ENCODE measurements at regions not wholly inside any gene's neighbourhood (a gene's known extent, or its start where the extent isn't known, plus 50 kb on each side); places are given as distances from the start of the nearest gene placed in this dataset.

DNA sequence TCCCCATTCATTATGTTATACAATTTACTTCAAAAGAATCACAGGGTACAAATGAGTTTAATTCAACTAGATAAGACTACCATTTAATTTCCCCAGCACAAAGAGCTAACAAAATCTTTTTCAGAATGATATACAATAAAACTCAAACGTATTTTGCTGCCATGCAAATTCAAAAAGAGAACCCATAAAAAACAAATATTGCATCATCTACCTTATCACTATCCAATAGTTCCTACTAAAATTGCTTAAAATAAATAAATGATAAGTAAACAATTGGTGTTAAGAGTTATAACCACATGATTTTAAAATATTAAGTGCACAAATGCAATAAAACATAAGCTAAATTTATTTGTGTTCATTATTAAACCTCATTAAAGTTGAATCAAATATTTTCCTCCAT lies 919.4 kb downstream of the SLITRK5 start:
- WGBS (ENCODE audit: insufficient coverage) = no CpG with 5 or more reads among the region's 1 CpG
- no peaks in the 10 kb centered on the region for H3K27me3 ChIP-seq (replicated peaks in 2 of 5; ENCODE audit: control insufficient read depth in 4 of 5, insufficient read depth in 5 of 5, low read length in 4 of 5)
- CTCF ChIA-PET = no interaction called here

DNA sequence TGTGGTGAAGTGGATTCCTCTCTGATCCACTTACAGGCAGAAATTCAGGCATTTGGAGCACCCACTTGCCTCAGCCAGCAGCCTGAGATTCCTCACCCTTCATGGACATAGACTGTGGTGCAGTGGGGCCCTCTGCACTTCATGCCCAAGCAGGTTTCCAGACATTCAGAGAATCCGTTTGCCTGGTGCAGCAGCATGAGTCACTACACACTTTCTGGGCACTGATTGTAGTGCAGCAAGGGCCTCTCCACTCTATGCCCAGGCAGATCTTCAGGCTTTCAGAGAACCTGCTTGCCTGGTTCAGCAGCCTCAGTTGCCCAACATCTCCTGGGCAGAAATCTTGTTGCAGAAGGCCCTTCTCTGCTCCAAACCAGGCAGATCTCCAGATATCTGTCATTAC lies 920.9 kb downstream of the SLITRK5 start:
- 100% methylated on average over 1 of the region's 1 CpG for WGBS (ENCODE audit: insufficient coverage)

More for the DNA sequence above, 919.4 kb downstream of the SLITRK5 start:
- POLR2A ChIA-PET = no interaction called here
- H3K4me1 ChIP-seq (ENCODE audit: control extremely low read depth in 1 of 4, control insufficient read depth in 4 of 4, insufficient read depth in 4 of 4, low read length in 3 of 4) = peaks cover 0 to 7% (median 3%) of the 10 kb centered on the region in 4 experiments
- no peaks in the 10 kb centered on the region for H3K36me3 ChIP-seq (ENCODE audit: control insufficient read depth in 4 of 4, insufficient read depth in 4 of 4, low read length in 3 of 4)
- H3K27ac ChIP-seq (ENCODE audit: insufficient read depth in 1 of 2, low read depth in 1 of 2, low read length in 2 of 2, poor library complexity in 1 of 2, severe bottlenecking in 2 of 2) = no peak overlapping the region
- peaks cover 3 to 31% (median 5%) of the 10 kb centered on the region in 5 experiments for H3K9me3 ChIP-seq (ENCODE audit: control extremely low read depth in 1 of 5, control insufficient read depth in 4 of 5, insufficient read depth in 2 of 5, low read depth in 1 of 5, low read length in 4 of 5)
- no peak overlapping the region for H3K4me3 ChIP-seq (ENCODE audit: control insufficient read depth in 1 of 7, extremely low read depth in 1 of 7, insufficient read depth in 4 of 7, low read depth in 2 of 7, low read length in 6 of 7)
- no peak for DNase-seq

GRCh38 chr13:88601949-88602348 lies 930.8 kb downstream of the SLITRK5 start:
- CTCF ChIA-PET = no interaction called here
- POLR2A ChIA-PET = no interaction called here
- no peaks in the 10 kb centered on the region for H3K36me3 ChIP-seq (ENCODE audit: control insufficient read depth in 4 of 4, insufficient read depth in 4 of 4, low read length in 3 of 4)
- peaks cover 0 to 3% (median 0%) of the 10 kb centered on the region in 4 experiments for H3K4me1 ChIP-seq (ENCODE audit: control extremely low read depth in 1 of 4, control insufficient read depth in 4 of 4, insufficient read depth in 4 of 4, low read length in 3 of 4)
- WGBS (ENCODE audit: insufficient coverage) = 100% methylated on average over 1 of the region's 2 CpGs
- no peak for DNase-seq
- no peak overlapping the region for H3K4me3 ChIP-seq (ENCODE audit: control insufficient read depth in 1 of 7, extremely low read depth in 1 of 7, insufficient read depth in 4 of 7, low read depth in 2 of 7, low read length in 6 of 7)
- peaks cover 0 to 5% (median 0%) of the 10 kb centered on the region in 5 experiments for H3K9me3 ChIP-seq (ENCODE audit: control extremely low read depth in 1 of 5, control insufficient read depth in 4 of 5, insufficient read depth in 2 of 5, low read depth in 1 of 5, low read length in 4 of 5)
- no peak overlapping the region for H3K27ac ChIP-seq (ENCODE audit: insufficient read depth in 1 of 2, low read depth in 1 of 2, low read length in 2 of 2, poor library complexity in 1 of 2, severe bottlenecking in 2 of 2)
- no peaks in the 10 kb centered on the region for H3K27me3 ChIP-seq (replicated peaks in 2 of 5; ENCODE audit: control insufficient read depth in 4 of 5, insufficient read depth in 5 of 5, low read length in 4 of 5)

More for the DNA sequence above, 920.9 kb downstream of the SLITRK5 start:
- ChIA-PET POLR2A (no interaction called here), CTCF (no interaction called here)
- H3K9me3 ChIP-seq (ENCODE audit: control extremely low read depth in 1 of 5, control insufficient read depth in 4 of 5, insufficient read depth in 2 of 5, low read depth in 1 of 5, low read length in 4 of 5) = peaks cover 3 to 31% (median 5%) of the 10 kb centered on the region in 5 experiments
- H3K27ac ChIP-seq (ENCODE audit: insufficient read depth in 1 of 2, low read depth in 1 of 2, low read length in 2 of 2, poor library complexity in 1 of 2, severe bottlenecking in 2 of 2) = no peak overlapping the region
- no peaks in the 10 kb centered on the region for H3K27me3 ChIP-seq (replicated peaks in 2 of 5; ENCODE audit: control insufficient read depth in 4 of 5, insufficient read depth in 5 of 5, low read length in 4 of 5)
- H3K36me3 ChIP-seq (ENCODE audit: control insufficient read depth in 4 of 4, insufficient read depth in 4 of 4, low read length in 3 of 4) = no peaks in the 10 kb centered on the region
- H3K4me3 ChIP-seq (ENCODE audit: control insufficient read depth in 1 of 7, extremely low read depth in 1 of 7, insufficient read depth in 4 of 7, low read depth in 2 of 7, low read length in 6 of 7) = no peak overlapping the region
- H3K4me1 ChIP-seq (ENCODE audit: control extremely low read depth in 1 of 4, control insufficient read depth in 4 of 4, insufficient read depth in 4 of 4, low read length in 3 of 4) = no peaks in the 10 kb centered on the region
- DNase-seq = no peak

DNA sequence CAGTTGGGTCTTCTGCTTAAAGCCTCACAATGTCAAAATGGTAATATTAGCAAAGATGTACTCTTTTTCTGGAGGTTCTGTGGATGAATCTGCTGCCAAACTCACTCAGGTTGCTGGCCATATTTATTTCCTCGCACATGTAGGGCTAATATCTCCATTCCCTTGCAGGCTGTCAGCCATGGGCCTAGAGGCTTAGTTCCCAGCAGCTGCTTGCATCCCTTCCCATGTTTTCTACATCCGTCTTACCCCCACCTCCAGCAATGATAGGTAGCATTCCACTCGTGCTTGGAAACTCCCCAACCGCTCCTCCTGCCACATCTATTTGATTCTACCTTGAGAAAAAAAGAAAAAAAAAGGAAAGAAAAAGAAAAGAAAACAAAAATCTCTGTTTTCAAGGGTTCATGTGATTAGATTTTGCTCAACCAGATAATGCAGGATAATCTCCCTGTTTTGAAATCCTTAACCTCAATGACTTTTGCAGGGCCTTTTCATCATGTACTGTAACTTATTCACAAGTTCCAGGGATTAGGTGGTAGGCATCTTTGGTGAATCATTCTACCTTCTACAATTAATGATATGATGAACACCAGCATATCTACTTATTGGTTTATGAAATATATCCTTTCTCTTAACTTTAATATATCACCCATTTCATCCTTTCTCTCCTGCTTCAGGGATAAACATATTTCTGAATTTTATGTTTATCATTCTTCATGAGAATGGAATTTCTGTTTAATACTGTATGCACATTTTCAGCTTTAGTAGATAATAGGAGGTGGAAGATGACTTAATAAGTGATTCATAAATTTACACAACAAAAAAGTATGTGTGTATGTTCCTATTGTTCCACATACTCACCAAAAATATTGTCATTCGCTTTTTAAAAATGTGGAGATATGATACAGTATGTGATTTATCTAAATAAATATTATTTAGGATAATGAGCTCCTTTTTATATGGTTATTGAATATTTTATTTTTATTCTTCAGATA lies 931.9 kb downstream of the SLITRK5 start:
- POLR2A ChIA-PET = no interaction called here
- WGBS (ENCODE audit: insufficient coverage) = 100% methylated on average over 1 of the region's 5 CpGs
- Histone ChIP-seq H3K9me3 (ENCODE audit: control extremely low read depth in 1 of 5, control insufficient read depth in 4 of 5, insufficient read depth in 2 of 5, low read depth in 1 of 5, low read length in 4 of 5) (peaks cover 0 to 5% (median 0%) of the 10 kb centered on the region in 5 experiments), H3K27me3 (replicated peaks in 2 of 5; ENCODE audit: control insufficient read depth in 4 of 5, insufficient read depth in 5 of 5, low read length in 4 of 5) (no peaks in the 10 kb centered on the region), H3K27ac (ENCODE audit: insufficient read depth in 1 of 2, low read depth in 1 of 2, low read length in 2 of 2, poor library complexity in 1 of 2, severe bottlenecking in 2 of 2) (no peak overlapping the region), H3K4me3 (ENCODE audit: control insufficient read depth in 1 of 7, extremely low read depth in 1 of 7, insufficient read depth in 4 of 7, low read depth in 2 of 7, low read length in 6 of 7) (no peak overlapping the region), H3K36me3 (ENCODE audit: control insufficient read depth in 4 of 4, insufficient read depth in 4 of 4, low read length in 3 of 4) (no peaks in the 10 kb centered on the region), H3K4me1 (ENCODE audit: control extremely low read depth in 1 of 4, control insufficient read depth in 4 of 4, insufficient read depth in 4 of 4, low read length in 3 of 4) (peaks cover 0 to 3% (median 0%) of the 10 kb centered on the region in 4 experiments)
- DNase-seq = no peak
- CTCF ChIA-PET = interaction anchor here (1.0 kb wide), 1 partner anchor 50 kb away, joined by 3 read pairs; no protein-coding TSS in a partner anchor

DNA sequence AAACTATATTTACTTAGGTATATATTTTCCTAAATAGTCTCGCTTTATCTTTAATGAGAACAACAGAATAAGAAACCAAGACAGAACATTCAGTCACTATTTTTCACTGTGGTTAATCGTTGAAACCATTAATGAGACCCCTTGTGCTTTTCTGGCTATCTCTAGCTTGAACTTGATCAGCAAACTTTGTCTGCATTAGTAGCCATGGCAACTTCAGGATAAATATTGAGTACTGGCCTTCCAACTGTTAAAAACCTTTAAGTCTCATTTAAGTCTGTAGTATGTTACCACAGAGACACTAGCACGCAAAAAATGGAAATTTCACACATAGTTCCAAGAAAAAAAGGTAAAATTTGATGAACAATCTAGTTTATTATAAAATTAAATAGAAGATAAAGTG lies 946.0 kb downstream of the SLITRK5 start:
- peaks cover 0 to under 1% (median 0%) of the 10 kb centered on the region in 5 experiments for H3K9me3 ChIP-seq (ENCODE audit: control extremely low read depth in 1 of 5, control insufficient read depth in 4 of 5, insufficient read depth in 2 of 5, low read depth in 1 of 5, low read length in 4 of 5)
- WGBS (ENCODE audit: insufficient coverage) = 93% methylated on average over 2 of the region's 3 CpGs
- H3K36me3 ChIP-seq (ENCODE audit: control insufficient read depth in 4 of 4, insufficient read depth in 4 of 4, low read length in 3 of 4) = no peaks in the 10 kb centered on the region
- ChIA-PET POLR2A (no interaction called here), CTCF (no interaction called here)
- no peak overlapping the region for H3K4me3 ChIP-seq (ENCODE audit: control insufficient read depth in 1 of 7, extremely low read depth in 1 of 7, insufficient read depth in 4 of 7, low read depth in 2 of 7, low read length in 6 of 7)
- peaks cover 0 to 2% (median 1%) of the 10 kb centered on the region in 4 experiments for H3K4me1 ChIP-seq (ENCODE audit: control extremely low read depth in 1 of 4, control insufficient read depth in 4 of 4, insufficient read depth in 4 of 4, low read length in 3 of 4)
- DNase-seq = peak in 2 of 3 donors; percentile 21 to 41
- no peak overlapping the region for H3K27ac ChIP-seq (ENCODE audit: insufficient read depth in 1 of 2, low read depth in 1 of 2, low read length in 2 of 2, poor library complexity in 1 of 2, severe bottlenecking in 2 of 2)
- no peaks in the 10 kb centered on the region for H3K27me3 ChIP-seq (replicated peaks in 2 of 5; ENCODE audit: control insufficient read depth in 4 of 5, insufficient read depth in 5 of 5, low read length in 4 of 5)

GRCh38 chr13:88622362-88622973 lies 951.3 kb downstream of the SLITRK5 start:
- ChIA-PET POLR2A (no interaction called here), CTCF (interaction anchor here (0.7 to 1.2 kb wide), 3 partner anchors 18 to 58 kb away, joined by 3 read pairs; no protein-coding TSS in a partner anchor)
- Histone ChIP-seq H3K4me3 (ENCODE audit: control insufficient read depth in 1 of 7, extremely low read depth in 1 of 7, insufficient read depth in 4 of 7, low read depth in 2 of 7, low read length in 6 of 7) (peak overlapping the region in 2 of 7 experiments; percentile 17 to 30), H3K4me1 (ENCODE audit: control extremely low read depth in 1 of 4, control insufficient read depth in 4 of 4, insufficient read depth in 4 of 4, low read length in 3 of 4) (peaks cover 0 to 7% (median 5%) of the 10 kb centered on the region in 4 experiments), H3K27me3 (replicated peaks in 2 of 5; ENCODE audit: control insufficient read depth in 4 of 5, insufficient read depth in 5 of 5, low read length in 4 of 5) (no peaks in the 10 kb centered on the region), H3K9me3 (ENCODE audit: control extremely low read depth in 1 of 5, control insufficient read depth in 4 of 5, insufficient read depth in 2 of 5, low read depth in 1 of 5, low read length in 4 of 5) (peaks cover 0 to 9% (median 0%) of the 10 kb centered on the region in 5 experiments), H3K36me3 (ENCODE audit: control insufficient read depth in 4 of 4, insufficient read depth in 4 of 4, low read length in 3 of 4) (no peaks in the 10 kb centered on the region), H3K27ac (ENCODE audit: insufficient read depth in 1 of 2, low read depth in 1 of 2, low read length in 2 of 2, poor library complexity in 1 of 2, severe bottlenecking in 2 of 2) (no peak overlapping the region)
- DNase-seq = peak in 2 of 3 donors; percentile 66 to 74
- WGBS (ENCODE audit: insufficient coverage) = 43% methylated on average over 1 of the region's 2 CpGs
